Hippocampal formation (tissue), 2 donors: ENCODE measurements at regions not wholly inside any gene's neighbourhood (a gene's known extent, or its start where the extent isn't known, plus 50 kb on each side); places are given as distances from the start of the nearest gene placed in this dataset.

Experiments used
- DNase-seq, 2 donors: peaks; one replicate each; lab custom pipeline; 2025; lab: John Stamatoyannopoulos, UW

GRCh38 chr17:77700165-77700881 is 258.2 kb upstream of the TNRC6C start:
- DNase-seq, result no peak

GRCh38 chr17:77701996-77702395 is 256.5 kb upstream of the TNRC6C start:
- DNase-seq, result no peak

GRCh38 chr17:77704048-77704815 is 254.3 kb upstream of the TNRC6C start:
- DNase-seq, result no peak

GRCh38 chr17:77706938-77707337 is 251.6 kb upstream of the TNRC6C start:
- no peak for DNase-seq

GRCh38 chr17:77707546-77707945 is 251.0 kb upstream of the TNRC6C start:
- no peak for DNase-seq

- no peak for DNase-seq
Observed at GRCh38 chr17:77708049-77708448, 250.5 kb upstream of the TNRC6C start.

GRCh38 chr17:77708936-77709335 is 249.6 kb upstream of the TNRC6C start:
- DNase-seq, result no peak

GRCh38 chr17:77709594-77709993 is 248.9 kb upstream of the TNRC6C start:
- no peak for DNase-seq

- DNase-seq, result no peak
Observed at GRCh38 chr17:77712578-77712977, 245.9 kb upstream of the TNRC6C start.

- DNase-seq, result no peak
Observed at GRCh38 chr17:77716289-77716926, 242.1 kb upstream of the TNRC6C start.

- no peak for DNase-seq
Observed at GRCh38 chr17:77717941-77718668, 240.4 kb upstream of the TNRC6C start.

- no peak for DNase-seq
Observed at GRCh38 chr17:77718669-77718961, 239.9 kb upstream of the TNRC6C start.

GRCh38 chr17:77719806-77720205 is 238.7 kb upstream of the TNRC6C start:
- no peak for DNase-seq

GRCh38 chr17:77720946-77721845 is 237.3 kb upstream of the TNRC6C start:
- DNase-seq, result no peak

- no peak for DNase-seq
Observed at GRCh38 chr17:77721846-77722160, 236.7 kb upstream of the TNRC6C start.

GRCh38 chr17:77722366-77722765 is 236.1 kb upstream of the TNRC6C start:
- DNase-seq, result no peak

GRCh38 chr17:77723071-77723908 is 235.2 kb upstream of the TNRC6C start:
- peak in 1 of 2 donors; percentile 29 for DNase-seq

GRCh38 chr17:77723909-77724875 is 234.3 kb upstream of the TNRC6C start:
- DNase-seq, result no peak

- DNase-seq, result no peak
Observed at GRCh38 chr17:77724876-77725615, 233.5 kb upstream of the TNRC6C start.
